ENCODE measurements at regions not wholly inside any gene's neighbourhood (a gene's known extent, or its start where the extent isn't known, plus 50 kb on each side); places are given as distances from the start of the nearest gene placed in this dataset.

GRCh38 chr10:29712108-29712507 is 77.3 kb upstream of the SVIL start:
- intact Hi-C loops (cut with micrococcal nuclease) = no loop called here
- Histone ChIP-seq H4K20me1 (ENCODE audit: control insufficient read depth, insufficient read depth, low read length, poor library complexity, severe bottlenecking) (no peaks in the 10 kb centered on the region), H3K27me3 (replicated peaks in 1 of 4; ENCODE audit: control extremely low read depth in 1 of 4, control insufficient read depth in 3 of 4, insufficient read depth in 4 of 4, low read length in 3 of 4) (no peaks in the 10 kb centered on the region), H3K4me2 (replicated peaks; ENCODE audit: low read depth, low read length, poor library complexity, severe bottlenecking) (no peak overlapping the region), H3K9me3 (ENCODE audit: control extremely low read depth in 1 of 3, control insufficient read depth in 2 of 3, insufficient read depth in 1 of 3, low read length in 2 of 3) (peaks cover 0 to 3% (median 1%) of the 10 kb centered on the region in 3 donors), H3K79me2 (ENCODE audit: control insufficient read depth, insufficient read depth, low read length) (no peaks in the 10 kb centered on the region), H3K36me3 (replicated peaks in 1 of 2; ENCODE audit: control extremely low read depth in 1 of 2, control insufficient read depth in 1 of 2, extremely low read depth in 1 of 2, insufficient read depth in 2 of 2, low read length in 1 of 2) (no peaks in the 10 kb centered on the region), H3K4me1 (ENCODE audit: control insufficient read depth in 2 of 2, insufficient read depth in 2 of 2, low read length in 2 of 2) (no peaks in the 10 kb centered on the region), H2AFZ (ENCODE audit: insufficient read depth, low read depth, low read length, poor library complexity, severe bottlenecking) (no peak overlapping the region), H3K4me3 (ENCODE audit: control extremely low read depth in 1 of 5, extremely low read depth in 1 of 5, insufficient read depth in 1 of 5, low read depth in 2 of 5, low read length in 4 of 5) (no peak overlapping the region), H3K9ac (ENCODE audit: low read length) (no peak overlapping the region), H3K27ac (ENCODE audit: low read length in 2 of 2) (no peak overlapping the region)
- POLR2A ChIA-PET = no interaction called here
- Mint-ChIP-seq H3K27ac (no peak overlapping the region), H3K4me1 (no peaks in the 10 kb centered on the region), H3K9me3 (ENCODE audit: insufficient read depth) (no peaks in the 10 kb centered on the region), H3K4me3 (no peak overlapping the region), H3K27me3 (no peaks in the 10 kb centered on the region)
- no peak for ATAC-seq (ENCODE audit: low read depth)
- 87% methylated on average over 4 of the region's 7 CpGs for WGBS (ENCODE audit: insufficient coverage)
- TF ChIP-seq CTCF (IDR thresholded peaks at IDR 0.05) (no peak), EZH2 (IDR thresholded peaks at IDR 0.05; ENCODE audit: borderline replicate concordance, insufficient read depth, low read depth, low read length, poor library complexity, severe bottlenecking) (no peak)
- CTCF ChIA-PET = no interaction called here
- no peak for DNase-seq

GRCh38 chr10:29710128-29710527 is 75.4 kb upstream of the SVIL start:
- Histone ChIP-seq H3K27ac (ENCODE audit: low read length in 2 of 2) (no peak overlapping the region), H3K36me3 (replicated peaks in 1 of 2; ENCODE audit: control extremely low read depth in 1 of 2, control insufficient read depth in 1 of 2, extremely low read depth in 1 of 2, insufficient read depth in 2 of 2, low read length in 1 of 2) (no peaks in the 10 kb centered on the region), H3K4me2 (replicated peaks; ENCODE audit: low read depth, low read length, poor library complexity, severe bottlenecking) (no peak overlapping the region), H3K9me3 (ENCODE audit: control extremely low read depth in 1 of 3, control insufficient read depth in 2 of 3, insufficient read depth in 1 of 3, low read length in 2 of 3) (peaks cover 0 to 1% (median 0%) of the 10 kb centered on the region in 3 donors), H3K4me3 (ENCODE audit: control extremely low read depth in 1 of 5, extremely low read depth in 1 of 5, insufficient read depth in 1 of 5, low read depth in 2 of 5, low read length in 4 of 5) (no peak overlapping the region), H3K9ac (ENCODE audit: low read length) (no peak overlapping the region), H3K27me3 (replicated peaks in 1 of 4; ENCODE audit: control extremely low read depth in 1 of 4, control insufficient read depth in 3 of 4, insufficient read depth in 4 of 4, low read length in 3 of 4) (no peaks in the 10 kb centered on the region), H4K20me1 (ENCODE audit: control insufficient read depth, insufficient read depth, low read length, poor library complexity, severe bottlenecking) (no peaks in the 10 kb centered on the region), H3K79me2 (ENCODE audit: control insufficient read depth, insufficient read depth, low read length) (no peaks in the 10 kb centered on the region), H3K4me1 (ENCODE audit: control insufficient read depth in 2 of 2, insufficient read depth in 2 of 2, low read length in 2 of 2) (no peaks in the 10 kb centered on the region), H2AFZ (ENCODE audit: insufficient read depth, low read depth, low read length, poor library complexity, severe bottlenecking) (no peak overlapping the region)
- Mint-ChIP-seq H3K4me3 (no peak overlapping the region), H3K9me3 (ENCODE audit: insufficient read depth) (peaks cover 4% of the 10 kb centered on the region), H3K4me1 (no peaks in the 10 kb centered on the region), H3K27ac (no peak overlapping the region), H3K27me3 (no peaks in the 10 kb centered on the region)
- ChIA-PET CTCF (no interaction called here), POLR2A (no interaction called here)
- TF ChIP-seq CTCF (IDR thresholded peaks at IDR 0.05) (no peak), EZH2 (IDR thresholded peaks at IDR 0.05; ENCODE audit: borderline replicate concordance, insufficient read depth, low read depth, low read length, poor library complexity, severe bottlenecking) (no peak)
- intact Hi-C loops (cut with micrococcal nuclease) = no loop called here
- 72% methylated on average over 5 of the region's 8 CpGs for WGBS (ENCODE audit: insufficient coverage)
- ATAC-seq (ENCODE audit: low read depth) (no peak), DNase-seq (no peak)

Measured in B cell (primary cell).